GM12878 (cell line): ENCODE measurements at regions not wholly inside any gene's neighbourhood (a gene's known extent, or its start where the extent isn't known, plus 50 kb on each side); places are given as distances from the start of the nearest gene placed in this dataset.
A peak's percentile ranks its signal among the peaks of the same experiment; 100 is the strongest.

ENCODE experiments used
- ATAC-seq: fragments of 200-7000 bp; cut with Tn5 transposase; 3 replicates; pipeline ENCODE4 v1.9.1; 2020; ENCODE audit warnings: mild to moderate bottlenecking, moderate library complexity
- BruUV-seq: library from RNA; stranded (reverse); fragments of 400-500 nt; replicated peaks from 2 replicates; lab custom pipeline; 2021; lab: Mats Ljungman, UMichigan
- CTCF ChIA-PET: fragments of 300-600 bp; sonication (Branson Sonifier 250); formaldehyde crosslinking; extraction: SDS; loops from one replicate; lab custom pipeline; 2021; ENCODE audit warnings: inconsistent platforms; lab: Yijun Ruan, JAX
- POLR2A ChIA-PET: fragments of 350-600 bp; formaldehyde crosslinking; extraction: SDS; loops from one replicate; lab custom pipeline; 2021; ENCODE audit warnings: inconsistent platforms; lab: Charles Lee
- RAD21 ChIA-PET: fragments of 300-600 bp; sonication (Branson Sonifier 250); formaldehyde crosslinking; loops from one replicate; lab custom pipeline; 2023; ENCODE audit warnings: antibody characterized with exemption; ENCODE audit not compliant: unreplicated experiment; lab: Charles Lee
- SMC1A ChIA-PET: fragments of 300-600 bp; sonication (Branson Sonifier 250); formaldehyde crosslinking; loops from one replicate; lab custom pipeline; 2023; ENCODE audit not compliant: unreplicated experiment, uncharacterized antibody; lab: Charles Lee
- DNase-seq: peaks from one replicate; pipeline ENCODE4 v3.0.0-alpha.2; 2011; ENCODE audit warnings: low read depth, low spot score
- FAIRE-seq: peaks from 3 replicates; lab custom pipeline; 2011; peaks lifted over from hg19 to GRCh38; lab: Jason Lieb, UNC
- H2AFZ ChIP-seq: 2 replicates; pipeline ENCODE4 v1.6.0; 2011; ENCODE audit warnings: low read depth, low read length, control low read depth; ENCODE audit not compliant: control insufficient read depth
- H3K27ac ChIP-seq: 2 replicates; pipeline ENCODE4 v1.5.1; 2011; ENCODE audit warnings: control low read depth; ENCODE audit not compliant: control insufficient read depth, insufficient read depth
- H3K27me3 ChIP-seq, 2 experiments: replicated peaks in 1 of 2; 2 replicates each; pipeline versions ENCODE4 v1.6.0 to v1.6.1; 2011; ENCODE audit warnings: low read length in 1 of 2; ENCODE audit not compliant: control insufficient read depth in 2 of 2, insufficient read depth in 2 of 2
- H3K36me3 ChIP-seq, 2 experiments: 2 replicates each; pipeline ENCODE4 v1.5.1; 2011; ENCODE audit warnings: low read length in 1 of 2; ENCODE audit not compliant: control insufficient read depth in 2 of 2, insufficient read depth in 2 of 2
- H3K4me1 ChIP-seq: 2 replicates; pipeline ENCODE4 v1.6.1; 2011; ENCODE audit warnings: mild to moderate bottlenecking, low read length, moderate library complexity, mixed read lengths; ENCODE audit not compliant: control insufficient read depth, insufficient read depth
- H3K4me2 ChIP-seq: 2 replicates; pipeline ENCODE4 v1.6.0; 2011; ENCODE audit warnings: control low read depth; ENCODE audit not compliant: control insufficient read depth, insufficient read depth
- H3K4me3 ChIP-seq: fragments of 200-600 bp; sonication (generic); 2 replicates; pipeline ENCODE4 v1.5.1; 2016
- H3K79me2 ChIP-seq: 2 replicates; pipeline ENCODE4 v1.6.0; 2011; ENCODE audit warnings: low read length; ENCODE audit not compliant: control insufficient read depth, insufficient read depth
- H3K9ac ChIP-seq: 2 replicates; pipeline ENCODE4 v1.8.0; 2011; ENCODE audit warnings: low read length, control low read depth, mixed read lengths; ENCODE audit not compliant: control insufficient read depth, insufficient read depth
- H3K9me3 ChIP-seq: replicated peaks from 3 replicates; pipeline ENCODE4 v1.5.1; 2011; ENCODE audit warnings: mild to moderate bottlenecking, low read length; ENCODE audit not compliant: control insufficient read depth, insufficient read depth
- H4K20me1 ChIP-seq: 2 replicates; pipeline ENCODE4 v1.6.0; 2011; ENCODE audit not compliant: control insufficient read depth, insufficient read depth
- BMI1 ChIP-seq: fragments of 450-650 bp; IDR thresholded peaks from 2 replicates; pipeline ENCODE4 v1.6.1; 2016; ENCODE audit warnings: mild to moderate bottlenecking, moderate library complexity, borderline replicate concordance
- EP300 ChIP-seq, 2 experiments: fragments of 150-350 bp in 1 of 2; IDR thresholded peaks; 2 replicates each; pipeline ENCODE4 v1.6.1; 2011 to 2012; ENCODE audit warnings: low read depth in 2 of 2, low read length in 2 of 2, borderline replicate concordance in 1 of 2, improper control_type of control experiment in 1 of 2, inconsistent platforms in 1 of 2; ENCODE audit not compliant: control insufficient read depth in 1 of 2
- GABPA ChIP-seq: IDR thresholded peaks from 2 replicates; pipeline ENCODE4 v1.6.1; 2014; ENCODE audit warnings: antibody characterized with exemption, low read depth, mild to moderate bottlenecking, inconsistent platforms
- TCF7 ChIP-seq: IDR thresholded peaks from 2 replicates; pipeline ENCODE4 v1.6.1; 2014; ENCODE audit warnings: antibody characterized with exemption, borderline replicate concordance
- WGBS: methylation state at CpG from one replicate; pipeline ENCODE4 v1.1.6; 2016; ENCODE audit warnings: low lambda C conversion rate; ENCODE audit not compliant: insufficient replicate concordance, insufficient coverage; ENCODE audit errors: missing lambda C conversion rate; 5-methylcytosine and 5-hydroxymethylcytosine counted together
- in situ Hi-C: fragments of 300-500 bp; cut with MboI; formaldehyde crosslinking; loops from 9 replicates; pipeline ENCODE4 v1.14.3; 2018; ENCODE audit warnings: mixed read lengths
- intact Hi-C: fragments of 100-400 bp; cut with micrococcal nuclease; formaldehyde crosslinking; loops from one replicate; pipeline ENCODE4 v1.14.2; 2022; ENCODE audit not compliant: unreplicated experiment
- TF ChIP-seq, protein P1 (sequence below): IDR thresholded peaks from 2 replicates; pipeline ENCODE4 v1.6.1; 2012; ENCODE audit warnings: low read depth, low read length, improper control_type of control experiment

DNA sequence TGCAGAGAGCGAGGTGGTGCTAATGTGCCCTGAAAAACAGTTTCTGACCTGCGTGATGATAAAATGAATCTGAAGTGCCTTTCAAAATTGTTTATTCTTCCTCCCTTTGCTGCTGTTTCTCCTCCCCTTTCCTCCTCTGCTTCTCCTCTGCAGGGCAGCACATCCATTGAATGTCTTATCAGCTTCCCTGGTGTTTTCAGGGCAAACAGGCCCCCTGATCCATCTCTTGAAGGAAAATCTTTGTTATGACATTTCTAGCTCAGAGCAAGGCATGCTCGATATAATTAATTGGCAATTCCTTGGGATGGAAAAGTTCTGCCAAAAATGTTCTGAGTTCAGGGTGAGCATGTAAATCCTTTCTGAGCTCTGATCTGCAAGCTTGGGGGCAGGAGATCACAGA is 364.2 kb upstream of the ZNF32 start:
- no peak for FAIRE-seq
- Histone ChIP-seq H3K4me3 (no peak overlapping the region), H3K36me3 (no peaks in the 10 kb centered on the region), H3K9ac (no peak overlapping the region), H3K9me3 (no peaks in the 10 kb centered on the region; the same call in 2 of the 3 replicates), H3K27ac (no peak overlapping the region), H4K20me1 (no peaks in the 10 kb centered on the region), H2AFZ (no peak overlapping the region), H3K4me2 (no peak overlapping the region), H3K79me2 (no peaks in the 10 kb centered on the region), H3K27me3 (no peaks in the 10 kb centered on the region; a peak in 1 of 4 replicates), H3K4me1 (peaks cover 36% of the 10 kb centered on the region)
- no peak for ATAC-seq
- in situ Hi-C loops (loop anchor here (5.0 to 25.0 kb wide), 2 partner anchors 294 to 601 kb away; partner anchors contain the start of gene HNRNPF), intact Hi-C loops (no loop called here)
- WGBS = 50% methylated on average over 3 of the region's 3 CpGs
- CTCF ChIA-PET = interaction anchor here (1.5 to 3.5 kb wide), 3 partner anchors 12 to 22 kb away, joined by 5 to 17 read pairs (median 6); no protein-coding TSS in a partner anchor
- TF ChIP-seq GABPA (no peak), EP300 (IDR thresholded peaks at IDR 0.05; ENCODE audit: borderline replicate concordance in 1 of 2, control insufficient read depth in 1 of 2, low read depth in 2 of 2, low read length in 2 of 2) (no peak)
- TF ChIP-seq, protein P1, sequence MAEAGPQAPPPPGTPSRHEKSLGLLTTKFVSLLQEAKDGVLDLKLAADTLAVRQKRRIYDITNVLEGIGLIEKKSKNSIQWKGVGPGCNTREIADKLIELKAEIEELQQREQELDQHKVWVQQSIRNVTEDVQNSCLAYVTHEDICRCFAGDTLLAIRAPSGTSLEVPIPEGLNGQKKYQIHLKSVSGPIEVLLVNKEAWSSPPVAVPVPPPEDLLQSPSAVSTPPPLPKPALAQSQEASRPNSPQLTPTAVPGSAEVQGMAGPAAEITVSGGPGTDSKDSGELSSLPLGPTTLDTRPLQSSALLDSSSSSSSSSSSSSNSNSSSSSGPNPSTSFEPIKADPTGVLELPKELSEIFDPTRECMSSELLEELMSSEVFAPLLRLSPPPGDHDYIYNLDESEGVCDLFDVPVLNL = no peak
- no TSS peak for BruUV-seq
- RAD21 ChIA-PET = interaction anchor here (1.1 kb wide), 1 partner anchor 11 kb away, joined by 3 read pairs; no protein-coding TSS in a partner anchor
- no peak for DNase-seq
- POLR2A ChIA-PET = interaction anchor here (1.8 kb wide), 1 partner anchor 22 kb away, joined by 7 read pairs; no protein-coding TSS in a partner anchor
- SMC1A ChIA-PET = interaction anchor here (0.8 to 4.7 kb wide), 5 partner anchors 12 to 35 kb away, joined by 3 to 40 read pairs (median 5); no protein-coding TSS in a partner anchor

DNA sequence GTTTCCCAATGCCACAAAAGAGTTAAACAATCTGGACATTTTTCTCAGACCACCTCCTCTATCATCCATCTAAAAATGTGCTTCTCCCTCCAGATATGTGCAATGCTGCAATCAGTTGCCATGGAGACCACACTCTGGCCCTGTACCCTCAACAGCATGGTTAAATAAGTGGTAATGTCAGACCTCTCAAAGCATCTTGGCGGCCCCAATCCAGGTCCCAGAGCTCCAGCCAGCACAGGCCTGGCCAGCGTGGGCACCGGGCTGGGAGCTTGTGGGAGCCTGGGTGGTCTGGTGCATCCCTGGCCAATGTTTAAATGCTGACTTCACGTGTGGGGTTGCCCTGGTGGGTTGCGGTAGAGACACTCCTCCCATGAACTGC is 362.9 kb upstream of the ZNF32 start:
- ChIA-PET SMC1A (interaction anchor here (0.8 to 5.9 kb wide), 10 partner anchors 8 to 252 kb away, joined by 3 to 77 read pairs (median 10); no protein-coding TSS in a partner anchor), POLR2A (interaction anchor here (0.8 to 1.8 kb wide), 6 partner anchors 8 to 46 kb away, joined by 3 to 7 read pairs (median 4); no protein-coding TSS in a partner anchor), CTCF (interaction anchor here (1.1 to 4.5 kb wide), 8 partner anchors 7 to 71 kb away, joined by 3 to 22 read pairs (median 4); no protein-coding TSS in a partner anchor), RAD21 (interaction anchor here (1.4 to 5.3 kb wide), 6 partner anchors 9 to 46 kb away, joined by 5 to 61 read pairs (median 14); no protein-coding TSS in a partner anchor)
- Histone ChIP-seq H3K9me3 (no peaks in the 10 kb centered on the region; the same call in 2 of the 3 replicates), H3K4me2 (peak overlapping the region; percentile 15), H3K9ac (no peak overlapping the region), H3K79me2 (no peaks in the 10 kb centered on the region), H3K36me3 (no peaks in the 10 kb centered on the region), H4K20me1 (no peaks in the 10 kb centered on the region), H3K27me3 (no peaks in the 10 kb centered on the region; a peak in 1 of 4 replicates), H3K27ac (peak overlapping the region; percentile 81), H3K4me1 (peaks cover 34% of the 10 kb centered on the region), H3K4me3 (no peak overlapping the region), H2AFZ (peak overlapping the region; percentile 15; the same call in 1 of the 2 replicates)
- no peak for FAIRE-seq
- BruUV-seq = no TSS peak
- in situ Hi-C loops (loop anchor here (5.0 to 25.0 kb wide), 2 partner anchors 296 to 599 kb away; partner anchors contain the start of gene HNRNPF), intact Hi-C loops (no loop called here)
- 93% methylated on average over 5 of the region's 5 CpGs for WGBS
- ATAC-seq = no peak
- TF ChIP-seq BMI1 = peak; percentile 55; the same call in 1 of the 2 replicates
- no peak for TF ChIP-seq TCF7
- no peak for DNase-seq
